Mesendoderm (in vitro differentiated cells): ENCODE measurements at regions not wholly inside any gene's neighbourhood (a gene's known extent, or its start where the extent isn't known, plus 50 kb on each side); places are given as distances from the start of the nearest gene placed in this dataset.

Experiments used
- DNase-seq: peaks from one replicate; pipeline ENCODE4 v3.0.0; 2013
- H2AK5ac ChIP-seq: 2 replicates; pipeline ENCODE4 v1.6.1; 2013; ENCODE audit warnings: low read length, inconsistent platforms
- H2BK120ac ChIP-seq: 2 replicates; pipeline ENCODE4 v1.6.1; 2013; ENCODE audit warnings: low read depth, mild to moderate bottlenecking, low read length, moderate library complexity, mixed read lengths
- H2BK15ac ChIP-seq: replicated peaks from 2 replicates; pipeline ENCODE4 v1.6.1; 2013; ENCODE audit warnings: low read depth, mild to moderate bottlenecking, moderate library complexity
- H2BK5ac ChIP-seq: 2 replicates; pipeline ENCODE4 v1.6.1; 2013; ENCODE audit warnings: low read length, inconsistent platforms
- H3K18ac ChIP-seq: 2 replicates; pipeline ENCODE4 v1.6.1; 2013; ENCODE audit warnings: mild to moderate bottlenecking, low read length, mixed read lengths
- H3K23ac ChIP-seq: one replicate; pipeline ENCODE4 v1.6.1; 2013; ENCODE audit warnings: low read length
- H3K27ac ChIP-seq: 2 replicates; pipeline ENCODE4 v1.5.1; 2013; ENCODE audit warnings: low read depth, mild to moderate bottlenecking, inconsistent platforms, low read length, moderate library complexity
- H3K27me3 ChIP-seq: 2 replicates; pipeline ENCODE4 v1.6.1; 2013; ENCODE audit warnings: low read length, control low read depth, mild to moderate bottlenecking, inconsistent platforms; ENCODE audit not compliant: insufficient read depth, poor library complexity
- H3K36me3 ChIP-seq: 2 replicates; pipeline ENCODE4 v1.6.1; 2013; ENCODE audit warnings: low read length, inconsistent platforms; ENCODE audit not compliant: control insufficient read depth, insufficient read depth
- H3K4ac ChIP-seq: one replicate; pipeline ENCODE4 v1.6.1; 2013; ENCODE audit warnings: low read depth, mild to moderate bottlenecking, low read length, moderate library complexity
- H3K4me1 ChIP-seq: 2 replicates; pipeline ENCODE4 v1.6.1; 2013; ENCODE audit warnings: low read depth, low read length, inconsistent platforms; ENCODE audit not compliant: control insufficient read depth
- H3K4me2 ChIP-seq: 2 replicates; pipeline ENCODE4 v1.6.1; 2013; ENCODE audit warnings: low read length
- H3K4me3 ChIP-seq: 2 replicates; pipeline ENCODE4 v1.5.1; 2013; ENCODE audit warnings: mild to moderate bottlenecking, low read length
- H3K56ac ChIP-seq: one replicate; pipeline ENCODE4 v1.6.1; 2013; ENCODE audit warnings: low read length
- H3K79me1 ChIP-seq: 2 replicates; pipeline ENCODE4 v1.6.1; 2013; ENCODE audit warnings: low read length, inconsistent platforms
- H3K79me2 ChIP-seq: 2 replicates; pipeline ENCODE4 v1.6.1; 2013; ENCODE audit warnings: mild to moderate bottlenecking, low read length; ENCODE audit not compliant: control insufficient read depth, insufficient read depth
- H3K9ac ChIP-seq: 2 replicates; pipeline ENCODE4 v1.6.1; 2013; ENCODE audit warnings: low read length, inconsistent platforms
- H4K5ac ChIP-seq: one replicate; pipeline ENCODE4 v1.6.1; 2013; ENCODE audit warnings: low read length
- H4K8ac ChIP-seq: one replicate; pipeline ENCODE4 v1.6.1; 2013; ENCODE audit warnings: low read depth, mild to moderate bottlenecking, control low read depth, low read length, moderate library complexity
- WGBS: extraction: QIAGEN DNeasy Blood & Tissue Kit; methylation state at CpG from one replicate; pipeline ENCODE4 v1.1.7; 2013; ENCODE audit warnings: low lambda C conversion rate, missing lambda C conversion rate; ENCODE audit not compliant: insufficient coverage; ENCODE audit errors: extremely low coverage; 5-methylcytosine and 5-hydroxymethylcytosine counted together

DNA sequence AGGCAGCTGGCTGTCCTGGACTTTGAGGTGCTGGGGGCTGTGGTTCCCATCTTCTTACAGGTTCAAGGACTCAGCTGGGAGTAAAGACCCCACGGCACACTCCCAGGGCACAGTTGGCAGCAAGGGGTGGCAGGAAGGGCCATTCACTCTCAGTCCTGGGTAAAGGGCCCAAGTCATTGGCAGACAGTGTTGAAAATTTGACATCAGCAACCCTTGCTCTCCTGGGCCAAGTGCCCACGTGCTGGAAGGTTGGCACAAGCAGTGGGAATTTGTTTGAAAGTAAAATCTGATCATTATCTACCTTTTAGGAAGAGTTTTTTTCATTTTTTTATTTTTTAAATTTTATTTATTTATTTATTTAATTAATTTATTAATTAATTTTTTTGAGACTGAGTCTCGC is 241.6 kb upstream of the MKI67 start:
- Histone ChIP-seq H3K79me1 (no peaks in the 10 kb centered on the region), H3K4me2 (no peak overlapping the region), H3K27me3 (no peaks in the 10 kb centered on the region), H3K23ac (no peak overlapping the region), H3K4me3 (no peak overlapping the region), H2BK5ac (no peak overlapping the region), H2BK15ac (no peak overlapping the region), H3K27ac (no peak overlapping the region), H3K56ac (no peak overlapping the region), H2BK120ac (no peak overlapping the region), H3K9ac (no peak overlapping the region), H4K5ac (no peak overlapping the region), H4K8ac (no peak overlapping the region), H3K79me2 (no peaks in the 10 kb centered on the region), H3K18ac (no peak overlapping the region), H2AK5ac (no peak overlapping the region), H3K4me1 (no peaks in the 10 kb centered on the region), H3K4ac (no peak overlapping the region), H3K36me3 (no peaks in the 10 kb centered on the region)
- no CpG with 5 or more reads among the region's 3 CpGs for WGBS
- no peak for DNase-seq

DNA sequence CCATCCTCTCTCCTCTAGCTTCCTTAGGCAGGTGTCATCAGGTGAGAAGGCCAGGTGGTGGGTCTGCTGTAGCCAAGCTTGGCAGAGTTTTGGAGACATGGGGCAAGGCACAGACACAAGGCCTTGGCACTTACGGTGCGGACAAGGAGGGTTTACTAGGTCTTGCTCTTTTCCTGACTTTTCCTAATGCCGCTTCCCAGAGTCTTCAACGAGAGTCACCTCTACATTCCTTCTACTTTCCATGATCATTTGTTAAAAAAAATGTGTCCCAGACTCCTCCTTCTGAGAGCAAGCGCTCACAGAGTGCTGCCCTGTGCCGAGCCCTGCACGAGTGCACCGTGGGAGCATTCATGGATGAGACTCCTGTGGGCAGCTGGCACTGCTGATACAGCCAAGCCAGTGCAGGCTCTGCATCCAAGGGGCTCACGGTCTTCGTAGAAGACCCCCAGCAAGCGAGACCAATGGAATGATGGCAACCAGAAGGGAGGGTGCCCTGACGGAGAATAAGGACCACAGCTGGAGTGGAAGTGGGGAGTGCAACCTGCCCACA is 243.0 kb upstream of the MKI67 start:
- H3K79me2 ChIP-seq: no peaks in the 10 kb centered on the region
- H3K4me3 ChIP-seq: no peak overlapping the region
- no peaks in the 10 kb centered on the region for H3K27me3 ChIP-seq
- H4K5ac ChIP-seq: no peak overlapping the region
- no peak overlapping the region for H2BK120ac ChIP-seq
- DNase-seq: no peak
- no peak overlapping the region for H2AK5ac ChIP-seq
- no peak overlapping the region for H3K4ac ChIP-seq
- H3K23ac ChIP-seq: no peak overlapping the region
- no peak overlapping the region for H3K9ac ChIP-seq
- no peak overlapping the region for H3K27ac ChIP-seq
- H3K4me2 ChIP-seq: no peak overlapping the region
- no peaks in the 10 kb centered on the region for H3K4me1 ChIP-seq
- no peak overlapping the region for H2BK15ac ChIP-seq
- H3K56ac ChIP-seq: no peak overlapping the region
- no peak overlapping the region for H3K18ac ChIP-seq
- no peaks in the 10 kb centered on the region for H3K79me1 ChIP-seq
- H3K36me3 ChIP-seq: no peaks in the 10 kb centered on the region
- no peak overlapping the region for H2BK5ac ChIP-seq
- no peak overlapping the region for H4K8ac ChIP-seq
- WGBS: no CpG with 5 or more reads among the region's 12 CpGs

DNA sequence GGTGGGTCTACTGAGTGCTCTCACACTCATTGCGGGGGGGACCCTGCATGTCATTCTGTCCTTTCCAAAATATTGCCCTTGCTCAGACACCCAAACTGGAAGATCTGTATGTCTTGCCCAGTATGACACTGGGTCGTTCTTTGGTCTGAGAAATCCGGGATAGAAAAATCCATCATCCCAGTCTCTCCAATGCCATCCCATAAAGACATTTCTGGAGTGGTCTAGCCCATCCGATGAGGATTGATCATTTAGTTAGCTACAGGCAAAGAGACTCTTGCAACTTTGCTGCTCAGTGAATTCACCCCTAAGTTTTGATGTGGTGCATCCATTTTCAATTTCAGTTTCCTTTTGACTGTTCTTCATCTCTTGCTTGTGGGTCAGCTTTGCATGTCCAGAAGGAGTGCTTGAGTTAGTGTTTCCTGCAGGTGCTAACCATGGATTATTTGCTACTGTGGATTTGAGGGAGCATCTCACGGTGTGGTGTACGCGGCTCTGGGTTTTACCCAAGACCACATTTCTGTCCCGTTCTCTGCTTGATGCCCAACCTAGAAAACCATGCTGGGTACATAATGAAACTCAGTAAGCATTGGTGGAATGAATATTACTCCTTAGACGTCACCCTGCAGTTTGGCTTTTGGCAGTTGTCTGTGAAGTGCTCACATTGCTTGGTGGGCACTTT is 247.0 kb upstream of the MKI67 start:
- no peak overlapping the region for H2AK5ac ChIP-seq
- H2BK120ac ChIP-seq: no peak overlapping the region
- no peak overlapping the region for H4K8ac ChIP-seq
- no peaks in the 10 kb centered on the region for H3K79me2 ChIP-seq
- no peak for DNase-seq
- H2BK5ac ChIP-seq: no peak overlapping the region
- no peaks in the 10 kb centered on the region for H3K4me1 ChIP-seq
- H3K4ac ChIP-seq: no peak overlapping the region
- H3K4me3 ChIP-seq: no peak overlapping the region
- H3K27ac ChIP-seq: no peak overlapping the region
- WGBS: no CpG with 5 or more reads among the region's 9 CpGs
- no peaks in the 10 kb centered on the region for H3K79me1 ChIP-seq
- no peak overlapping the region for H3K23ac ChIP-seq
- no peaks in the 10 kb centered on the region for H3K36me3 ChIP-seq
- H3K9ac ChIP-seq: no peak overlapping the region
- H3K56ac ChIP-seq: no peak overlapping the region
- H3K4me2 ChIP-seq: no peak overlapping the region
- H3K27me3 ChIP-seq: no peaks in the 10 kb centered on the region
- no peak overlapping the region for H3K18ac ChIP-seq
- no peak overlapping the region for H2BK15ac ChIP-seq
- H4K5ac ChIP-seq: no peak overlapping the region

DNA sequence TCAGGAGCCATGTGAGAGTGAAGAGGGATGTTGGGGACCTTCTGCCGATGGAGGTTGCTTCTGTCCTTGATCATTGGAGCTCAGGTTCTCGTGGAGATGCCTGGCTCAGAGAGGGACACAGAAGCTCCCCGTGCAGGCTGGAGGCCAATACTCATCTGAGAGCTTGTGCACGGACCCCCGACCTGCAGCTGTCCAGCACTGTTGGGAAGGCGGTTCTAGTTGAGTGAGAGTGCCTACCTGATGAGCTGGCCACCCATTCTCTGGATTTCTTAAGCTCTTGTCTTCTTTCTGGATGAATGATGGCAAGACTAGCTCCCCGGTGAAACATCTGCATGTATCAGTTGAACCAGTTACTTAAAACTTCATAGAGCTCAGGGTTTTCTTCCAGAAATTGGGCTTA is 247.6 kb upstream of the MKI67 start:
- no peak overlapping the region for H3K4me2 ChIP-seq

DNA sequence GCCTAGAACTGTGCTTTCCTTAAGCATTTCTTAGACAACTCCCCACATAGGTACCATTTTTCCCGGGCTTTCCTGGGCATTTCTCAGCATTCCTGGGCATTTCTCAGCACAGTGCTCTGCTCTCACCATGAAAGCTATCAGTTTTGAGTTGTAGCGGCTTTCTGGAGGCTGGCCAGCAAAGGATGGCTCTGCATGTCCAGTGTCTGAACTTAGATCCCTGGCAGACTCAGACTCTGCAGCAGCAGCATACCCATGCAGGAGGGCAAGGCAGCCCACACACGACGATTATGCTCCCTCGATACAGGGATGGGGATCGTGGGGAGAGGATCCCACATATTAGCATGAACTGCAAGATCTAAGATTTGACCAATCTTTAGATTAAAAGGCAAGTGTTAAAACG is 248.9 kb upstream of the MKI67 start:
- Histone ChIP-seq H4K8ac (no peak overlapping the region), H3K27ac (no peak overlapping the region), H3K9ac (no peak overlapping the region), H3K4me2 (no peak overlapping the region), H3K79me1 (no peaks in the 10 kb centered on the region), H4K5ac (no peak overlapping the region), H3K36me3 (no peaks in the 10 kb centered on the region), H2BK120ac (no peak overlapping the region), H3K4me1 (no peaks in the 10 kb centered on the region), H3K18ac (no peak overlapping the region), H3K27me3 (no peaks in the 10 kb centered on the region), H2AK5ac (no peak overlapping the region), H3K23ac (no peak overlapping the region), H3K79me2 (no peaks in the 10 kb centered on the region), H3K4me3 (no peak overlapping the region), H2BK15ac (no peak overlapping the region), H2BK5ac (no peak overlapping the region), H3K4ac (no peak overlapping the region), H3K56ac (no peak overlapping the region)
- DNase-seq: no peak
- no CpG with 5 or more reads among the region's 7 CpGs for WGBS

More for the DNA sequence above, 247.6 kb upstream of the MKI67 start:
- no peak overlapping the region for H4K5ac ChIP-seq
- H3K9ac ChIP-seq: no peak overlapping the region
- H2AK5ac ChIP-seq: no peak overlapping the region
- no peak overlapping the region for H2BK15ac ChIP-seq
- no peaks in the 10 kb centered on the region for H3K36me3 ChIP-seq
- H4K8ac ChIP-seq: no peak overlapping the region
- no peak overlapping the region for H3K56ac ChIP-seq
- no peak overlapping the region for H3K27ac ChIP-seq
- H3K4ac ChIP-seq: no peak overlapping the region
- no peak for DNase-seq
- H3K79me2 ChIP-seq: no peaks in the 10 kb centered on the region
- no peak overlapping the region for H3K23ac ChIP-seq
- H2BK5ac ChIP-seq: no peak overlapping the region
- H3K79me1 ChIP-seq: no peaks in the 10 kb centered on the region
- no CpG with 5 or more reads among the region's 7 CpGs for WGBS
- no peaks in the 10 kb centered on the region for H3K4me1 ChIP-seq
- no peak overlapping the region for H3K18ac ChIP-seq
- H2BK120ac ChIP-seq: no peak overlapping the region
- no peaks in the 10 kb centered on the region for H3K27me3 ChIP-seq
- no peak overlapping the region for H3K4me3 ChIP-seq
